ENCODE measurements at regions not wholly inside any gene's neighbourhood (a gene's known extent, or its start where the extent isn't known, plus 50 kb on each side); places are given as distances from the start of the nearest gene placed in this dataset.

- no peak for TF ChIP-seq EZH2 (IDR thresholded peaks at IDR 0.05; ENCODE audit: insufficient read depth, poor library complexity, severe bottlenecking)
- no peak for TF ChIP-seq EZH2phosphoT487 (IDR thresholded peaks at IDR 0.05; ENCODE audit: insufficient read depth, low read depth)
Observed at GRCh38 chr2:63789338-63790020, 52.2 kb upstream of the UGP2 start.

Data from GM23248 (cell line).